ENCODE measurements at regions not wholly inside any gene's neighbourhood (a gene's known extent, or its start where the extent isn't known, plus 50 kb on each side); places are given as distances from the start of the nearest gene placed in this dataset.

DNA sequence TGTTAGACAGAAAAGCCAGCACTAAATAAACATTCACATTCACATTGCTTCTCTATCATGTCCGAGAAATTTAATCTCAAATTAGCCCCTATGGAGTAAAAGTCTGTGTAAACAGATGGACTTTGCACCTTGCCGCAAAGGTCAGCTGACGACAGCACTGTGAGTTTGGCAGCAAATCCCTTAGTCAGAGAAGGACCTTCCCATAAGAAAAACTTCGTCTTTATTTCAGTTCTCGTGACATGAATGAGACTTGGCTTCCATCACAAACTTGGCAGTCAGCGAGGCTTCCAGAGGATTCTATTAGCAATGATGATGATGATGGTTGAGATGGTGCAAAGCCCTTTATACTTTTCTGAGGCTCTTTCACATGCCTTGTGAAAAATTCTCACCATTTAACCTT is 133.7 kb upstream of the IFNGR1 start:
- Histone ChIP-seq H3K9me3 (ENCODE audit: low read depth, low read length) (no peaks in the 10 kb centered on the region), H3K27me3 (ENCODE audit: insufficient read depth, low read length) (no peaks in the 10 kb centered on the region), H3K4me3 (ENCODE audit: low read length) (no peak overlapping the region), H3K4me1 (ENCODE audit: insufficient read depth, low read length) (peaks cover 20% of the 10 kb centered on the region)

DNA sequence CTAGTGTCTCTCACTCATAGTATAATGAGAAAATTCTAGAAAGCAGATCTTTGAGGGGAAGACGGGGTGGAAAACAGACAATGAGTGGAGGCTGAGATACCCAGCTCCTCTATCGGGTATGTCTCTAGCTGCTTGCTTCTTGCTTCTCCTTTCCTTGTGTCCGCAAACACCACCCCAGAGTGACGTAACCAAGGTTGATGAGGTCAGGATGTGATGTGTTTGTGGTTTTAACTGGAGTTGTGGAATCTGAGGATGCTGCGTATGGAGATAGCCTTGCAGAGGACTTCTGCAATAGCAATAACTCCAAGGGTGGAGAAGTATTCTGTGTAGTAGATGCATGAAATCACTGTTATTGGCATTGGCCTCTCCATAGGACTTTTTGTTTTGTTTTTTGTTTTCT is 132.7 kb upstream of the IFNGR1 start:
- H3K9me3 ChIP-seq (ENCODE audit: low read depth, low read length) = no peaks in the 10 kb centered on the region
- H3K27me3 ChIP-seq (ENCODE audit: insufficient read depth, low read length) = no peaks in the 10 kb centered on the region
- no peak overlapping the region for H3K4me3 ChIP-seq (ENCODE audit: low read length)
- peaks cover 20% of the 10 kb centered on the region for H3K4me1 ChIP-seq (ENCODE audit: insufficient read depth, low read length)

DNA sequence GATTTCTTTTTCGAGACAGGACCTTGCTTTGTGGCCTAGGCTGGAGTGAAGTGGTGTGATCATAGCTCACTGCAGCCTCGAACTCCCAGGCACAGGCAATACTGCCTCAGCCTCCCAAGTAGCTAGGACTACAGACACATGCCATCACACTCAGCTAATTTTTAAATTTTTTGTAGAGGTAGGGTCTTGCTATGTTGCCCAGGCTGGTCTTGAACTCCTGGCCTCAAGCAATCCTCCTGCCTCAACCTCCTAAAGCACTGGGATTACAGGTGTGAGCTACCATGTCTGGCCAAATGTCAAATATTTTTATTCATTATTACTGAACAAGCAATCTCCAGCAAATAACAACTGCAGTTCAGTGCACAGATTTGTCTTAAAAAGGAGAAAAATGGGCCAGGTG is 131.7 kb upstream of the IFNGR1 start:
- H3K4me1 ChIP-seq (ENCODE audit: insufficient read depth, low read length) = peaks cover 20% of the 10 kb centered on the region
- H3K27me3 ChIP-seq (ENCODE audit: insufficient read depth, low read length) = no peaks in the 10 kb centered on the region
- H3K4me3 ChIP-seq (ENCODE audit: low read length) = no peak overlapping the region
- H3K9me3 ChIP-seq (ENCODE audit: low read depth, low read length) = no peaks in the 10 kb centered on the region

DNA sequence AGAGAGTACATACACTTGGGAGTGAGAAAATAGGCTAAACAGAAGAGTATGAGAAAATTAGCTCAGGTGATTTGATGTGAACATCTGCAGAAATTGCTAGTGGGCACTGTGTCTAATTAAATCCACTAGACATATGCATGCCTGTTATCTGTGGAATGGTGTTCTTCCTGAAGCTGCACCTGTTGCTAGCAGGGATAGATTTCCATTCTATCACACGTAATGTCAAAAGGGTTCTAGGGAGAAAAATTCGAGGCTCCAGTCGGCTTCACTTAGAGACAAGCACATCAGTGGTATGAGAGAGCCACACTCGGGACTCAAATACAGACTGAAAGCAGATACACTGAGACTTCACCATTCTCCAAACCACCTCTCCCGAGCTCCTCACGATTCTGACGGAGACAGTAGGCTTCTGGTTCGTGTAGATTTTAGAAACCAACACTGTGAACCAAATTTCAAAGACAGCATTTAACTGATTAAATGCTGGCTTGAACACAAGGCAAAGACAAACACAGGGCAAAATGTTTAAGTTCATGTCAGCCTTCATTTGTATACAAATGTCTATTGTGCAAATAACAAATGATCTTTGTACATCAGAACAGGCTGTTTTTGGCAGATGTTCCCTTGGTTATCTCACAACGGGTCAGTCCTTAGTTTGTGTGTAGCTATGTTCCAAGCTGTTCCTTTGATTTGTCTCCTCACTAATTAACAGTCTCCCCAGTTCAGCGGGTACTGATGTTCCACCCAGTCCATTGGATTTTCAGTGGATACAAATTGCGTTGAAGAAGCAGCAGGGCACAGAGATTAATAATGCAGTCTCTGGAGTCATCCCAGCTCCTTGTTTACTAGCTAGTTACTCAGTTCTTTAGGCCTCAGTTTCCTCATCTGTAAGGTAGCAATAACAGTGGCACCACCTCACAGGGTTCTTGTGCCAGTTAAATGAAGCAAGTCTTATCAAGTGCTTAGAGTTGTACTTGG is 131.0 kb upstream of the IFNGR1 start:
- no peak overlapping the region for H3K4me3 ChIP-seq (ENCODE audit: low read length)
- H3K4me1 ChIP-seq (ENCODE audit: insufficient read depth, low read length) = peaks cover 20% of the 10 kb centered on the region
- H3K9me3 ChIP-seq (ENCODE audit: low read depth, low read length) = no peaks in the 10 kb centered on the region
- no peaks in the 10 kb centered on the region for H3K27me3 ChIP-seq (ENCODE audit: insufficient read depth, low read length)

DNA sequence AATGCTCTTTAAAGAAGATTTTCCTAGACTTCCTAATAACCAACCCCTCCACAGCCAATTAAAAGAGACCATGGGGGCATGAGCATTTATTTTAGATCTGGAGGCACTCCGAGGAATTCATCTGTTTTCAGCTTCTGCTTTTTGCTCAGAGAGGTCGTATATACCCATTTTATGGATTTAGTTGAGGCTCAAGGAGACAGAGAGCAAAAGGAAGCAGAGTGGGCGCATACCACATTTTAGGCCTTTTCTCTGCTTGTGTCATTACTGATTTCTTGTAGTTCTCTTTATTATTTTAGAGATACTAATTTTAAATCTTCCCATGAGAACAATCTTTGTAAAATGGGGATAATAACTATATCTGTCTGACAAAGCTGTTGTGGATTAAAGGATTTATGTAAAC is 129.6 kb upstream of the IFNGR1 start:
- Histone ChIP-seq H3K27me3 (ENCODE audit: insufficient read depth, low read length) (no peaks in the 10 kb centered on the region), H3K9me3 (ENCODE audit: low read depth, low read length) (no peaks in the 10 kb centered on the region), H3K4me1 (ENCODE audit: insufficient read depth, low read length) (peaks cover 16% of the 10 kb centered on the region), H3K4me3 (ENCODE audit: low read length) (no peak overlapping the region)

DNA sequence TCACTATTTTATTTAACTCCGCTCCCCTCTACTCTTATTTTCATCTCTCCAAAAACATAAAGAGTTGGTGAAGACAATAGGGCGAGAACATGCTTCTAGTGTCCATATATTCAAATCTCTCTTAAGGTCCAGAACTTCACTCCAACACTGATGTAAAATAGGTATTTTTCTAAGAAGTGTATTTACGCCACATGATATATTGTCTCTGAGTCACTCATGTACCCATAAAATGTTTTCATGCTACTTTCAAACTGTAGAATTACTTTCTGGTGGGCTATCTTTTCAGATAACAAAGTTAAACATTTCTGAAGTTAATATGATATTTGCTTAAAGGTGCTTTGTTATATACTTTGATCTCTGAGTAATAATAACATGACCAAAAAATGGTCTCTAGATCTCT is 124.1 kb upstream of the IFNGR1 start:
- Histone ChIP-seq H3K27me3 (ENCODE audit: insufficient read depth, low read length) (no peaks in the 10 kb centered on the region), H3K4me1 (ENCODE audit: insufficient read depth, low read length) (peaks cover 11% of the 10 kb centered on the region), H3K4me3 (ENCODE audit: low read length) (no peak overlapping the region), H3K9me3 (ENCODE audit: low read depth, low read length) (no peaks in the 10 kb centered on the region)

DNA sequence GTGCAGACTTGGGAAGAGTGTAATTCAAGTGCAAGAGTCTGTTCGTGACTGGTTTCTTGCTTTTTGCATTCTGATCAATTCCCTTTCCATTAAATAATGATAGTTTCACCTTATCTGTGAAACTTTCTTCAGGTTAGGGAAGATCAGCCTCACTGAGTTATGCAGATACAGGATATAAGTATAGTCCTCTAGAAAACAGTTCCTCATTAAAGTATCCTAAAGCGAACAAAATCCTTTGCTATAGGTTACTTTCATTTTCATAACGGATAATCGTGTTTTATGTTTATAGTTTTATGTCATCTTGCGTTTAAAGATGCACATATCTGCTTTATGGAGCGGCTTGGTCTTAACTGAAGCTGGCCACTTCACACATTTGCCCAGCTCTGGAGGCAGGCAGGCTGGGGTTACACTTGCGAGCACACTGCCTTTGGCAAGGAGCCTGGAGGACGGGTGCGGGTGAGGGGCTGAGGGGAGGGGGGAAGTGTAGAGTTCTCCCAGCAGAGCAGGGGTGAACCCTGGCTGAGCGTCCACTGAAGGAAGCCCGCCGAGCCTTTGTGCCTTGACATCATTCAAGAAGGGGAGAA is 123.5 kb upstream of the IFNGR1 start:
- peaks cover 11% of the 10 kb centered on the region for H3K4me1 ChIP-seq (ENCODE audit: insufficient read depth, low read length)
- peak overlapping the region; percentile 23 for H3K4me3 ChIP-seq (ENCODE audit: low read length)
- H3K27me3 ChIP-seq (ENCODE audit: insufficient read depth, low read length) = no peaks in the 10 kb centered on the region
- no peaks in the 10 kb centered on the region for H3K9me3 ChIP-seq (ENCODE audit: low read depth, low read length)

DNA sequence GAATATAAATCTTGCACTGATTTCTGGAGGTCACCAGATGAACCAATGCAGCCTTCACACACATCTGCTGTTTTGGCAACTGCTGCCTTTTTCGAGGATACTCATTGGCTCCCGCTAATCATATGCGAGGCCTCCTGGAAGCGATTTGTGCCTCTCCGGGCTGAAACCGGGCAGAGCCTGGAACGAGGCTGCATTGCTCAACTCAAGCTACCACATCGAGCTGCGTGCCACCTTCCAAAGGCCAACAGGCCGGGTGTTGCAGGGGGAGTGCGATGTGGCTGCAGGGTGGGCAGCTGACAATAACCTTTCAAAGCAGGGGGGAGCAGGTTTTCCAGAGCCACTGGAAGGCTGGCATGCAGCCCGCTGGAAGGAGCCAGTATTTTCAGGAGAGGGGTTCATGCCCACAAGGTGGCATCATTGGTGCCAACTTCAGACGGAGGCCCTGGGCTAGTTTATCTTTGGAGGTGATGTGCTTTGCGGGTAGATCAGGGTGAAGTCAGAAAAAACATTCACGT is 122.6 kb upstream of the IFNGR1 start:
- Histone ChIP-seq H3K4me3 (ENCODE audit: low read length) (no peak overlapping the region), H3K4me1 (ENCODE audit: insufficient read depth, low read length) (peaks cover 11% of the 10 kb centered on the region), H3K27me3 (ENCODE audit: insufficient read depth, low read length) (no peaks in the 10 kb centered on the region), H3K9me3 (ENCODE audit: low read depth, low read length) (no peaks in the 10 kb centered on the region)

DNA sequence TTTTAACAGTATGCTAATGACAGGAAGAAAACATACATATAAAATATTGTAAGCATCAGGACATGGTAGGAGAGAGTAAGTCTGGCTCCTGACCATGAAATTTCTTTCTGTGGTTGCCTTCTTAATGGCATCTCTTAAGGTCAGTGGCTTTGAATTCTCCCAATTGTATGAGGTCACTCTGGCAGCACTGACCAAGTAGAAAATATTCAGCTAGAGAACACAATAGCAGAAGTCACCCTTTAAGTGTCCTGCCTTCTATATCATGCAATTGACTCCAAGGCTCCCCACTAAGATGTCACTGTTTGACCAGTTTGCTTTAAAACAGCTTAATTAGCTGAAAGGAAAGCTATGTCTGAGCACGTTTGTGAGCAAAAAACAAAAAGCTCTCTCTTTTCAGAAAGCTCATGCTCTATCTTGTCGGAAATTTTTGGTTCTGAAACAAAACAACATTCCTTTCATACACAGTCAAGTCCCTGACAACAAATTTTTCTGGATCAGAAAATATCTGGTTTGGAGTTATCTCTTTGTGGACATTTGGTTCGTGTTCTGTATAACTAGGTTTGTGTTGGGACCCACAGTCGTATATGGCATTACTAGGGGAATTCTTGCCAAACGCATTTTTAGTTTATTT is 120.9 kb upstream of the IFNGR1 start:
- no peak overlapping the region for H3K4me3 ChIP-seq (ENCODE audit: low read length)
- peaks cover 11% of the 10 kb centered on the region for H3K4me1 ChIP-seq (ENCODE audit: insufficient read depth, low read length)
- no peaks in the 10 kb centered on the region for H3K9me3 ChIP-seq (ENCODE audit: low read depth, low read length)
- peaks cover 3% of the 10 kb centered on the region for H3K27me3 ChIP-seq (ENCODE audit: insufficient read depth, low read length)

DNA sequence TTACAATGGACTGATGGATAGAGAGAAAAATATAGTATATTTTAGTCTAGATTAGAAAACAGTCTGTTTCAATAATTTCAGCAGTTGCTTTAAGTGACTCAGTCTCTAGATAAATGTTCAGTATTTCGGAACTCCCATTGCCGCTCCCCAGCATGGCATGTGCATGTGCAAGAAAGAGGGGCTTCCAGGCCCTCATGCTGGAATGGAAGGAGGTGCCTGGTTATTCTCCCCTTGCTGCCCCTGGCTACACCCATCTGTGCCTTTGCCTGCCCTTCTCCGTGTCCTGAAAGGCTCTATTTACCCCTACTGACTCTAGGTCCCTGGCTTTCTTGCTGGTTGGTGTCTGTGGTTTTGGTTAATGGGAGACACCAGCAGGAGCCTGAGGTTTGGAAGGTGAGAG is 115.7 kb upstream of the IFNGR1 start:
- Histone ChIP-seq H3K4me1 (ENCODE audit: insufficient read depth, low read length) (no peaks in the 10 kb centered on the region), H3K9me3 (ENCODE audit: low read depth, low read length) (no peaks in the 10 kb centered on the region), H3K27me3 (ENCODE audit: insufficient read depth, low read length) (peaks cover 10% of the 10 kb centered on the region), H3K4me3 (ENCODE audit: low read length) (no peak overlapping the region)

DNA sequence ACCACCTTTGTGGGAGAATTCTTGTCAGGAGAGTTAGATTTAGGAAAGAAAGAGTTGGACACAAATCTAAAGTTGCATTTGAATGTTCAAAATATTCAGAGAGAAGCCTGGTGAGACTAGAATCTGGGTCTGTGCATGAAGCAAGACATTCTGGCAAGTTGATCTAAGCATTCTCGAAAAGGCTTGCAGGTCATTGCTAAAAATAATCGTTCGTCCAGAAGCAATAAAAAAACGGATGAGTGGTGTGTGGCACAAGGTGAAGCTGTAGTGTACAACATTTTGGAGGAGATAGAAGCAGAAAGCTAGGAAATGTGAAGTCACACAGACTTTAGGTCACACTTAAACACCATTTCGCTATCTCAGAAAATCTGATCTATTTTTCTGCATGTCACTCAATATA is 114.9 kb upstream of the IFNGR1 start:
- H3K4me3 ChIP-seq (ENCODE audit: low read length) = no peak overlapping the region
- H3K4me1 ChIP-seq (ENCODE audit: insufficient read depth, low read length) = no peaks in the 10 kb centered on the region
- H3K9me3 ChIP-seq (ENCODE audit: low read depth, low read length) = no peaks in the 10 kb centered on the region
- H3K27me3 ChIP-seq (ENCODE audit: insufficient read depth, low read length) = peaks cover 10% of the 10 kb centered on the region

DNA sequence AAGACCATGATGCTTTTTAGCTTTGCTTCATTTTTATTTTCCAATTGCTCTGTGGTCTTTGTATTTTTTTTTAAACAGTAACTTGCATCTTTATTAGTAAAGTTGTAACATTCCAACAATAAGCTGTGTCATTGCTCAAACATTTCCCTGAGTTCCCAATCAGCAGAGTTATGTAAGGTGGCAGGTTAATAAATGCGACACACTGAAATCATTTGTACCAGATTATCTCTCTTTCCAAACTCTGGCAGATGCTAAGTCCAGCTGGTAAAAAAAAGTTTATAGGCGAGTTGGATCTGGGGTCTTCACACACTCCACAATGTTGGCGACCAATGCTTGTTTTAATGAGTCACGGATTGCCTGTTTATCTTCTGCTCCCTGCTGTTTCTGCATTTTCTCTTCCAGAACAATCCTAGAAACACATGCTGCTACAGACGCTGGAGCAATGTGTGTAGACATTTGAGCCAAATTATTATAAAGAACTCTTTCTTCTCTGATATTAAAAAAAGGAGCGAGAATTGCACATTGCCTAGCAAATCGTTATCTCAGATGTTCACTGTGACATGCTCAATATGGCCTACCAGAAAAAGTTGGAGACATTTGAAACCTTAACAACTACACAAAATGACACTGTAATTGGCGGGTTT is 113.6 kb upstream of the IFNGR1 start:
- Histone ChIP-seq H3K27me3 (ENCODE audit: insufficient read depth, low read length) (peaks cover 10% of the 10 kb centered on the region), H3K4me1 (ENCODE audit: insufficient read depth, low read length) (no peaks in the 10 kb centered on the region), H3K9me3 (ENCODE audit: low read depth, low read length) (no peaks in the 10 kb centered on the region), H3K4me3 (ENCODE audit: low read length) (no peak overlapping the region)

DNA sequence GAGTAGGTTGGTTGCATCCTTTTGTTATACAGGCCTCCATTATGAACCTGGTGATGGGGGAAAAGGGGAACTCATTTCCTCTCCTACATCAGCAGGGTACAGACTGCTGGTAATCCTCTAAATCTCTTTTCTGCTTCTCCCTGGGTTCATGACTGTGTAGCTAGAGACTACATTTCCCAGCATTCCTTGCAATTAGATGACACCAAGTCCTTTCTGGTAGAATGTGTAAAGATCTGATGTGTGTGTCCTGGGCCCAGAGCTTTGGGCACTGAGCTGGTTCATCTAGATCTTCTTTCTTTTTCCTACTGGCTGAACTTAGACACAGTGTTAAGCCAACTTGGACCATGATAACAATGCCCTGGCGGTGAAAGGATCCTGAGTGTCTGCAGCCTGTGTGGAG is 104.7 kb upstream of the IFNGR1 start:
- no peaks in the 10 kb centered on the region for H3K9me3 ChIP-seq (ENCODE audit: low read depth, low read length)
- no peaks in the 10 kb centered on the region for H3K27me3 ChIP-seq (ENCODE audit: insufficient read depth, low read length)
- no peak overlapping the region for H3K4me3 ChIP-seq (ENCODE audit: low read length)
- no peaks in the 10 kb centered on the region for H3K4me1 ChIP-seq (ENCODE audit: insufficient read depth, low read length)

DNA sequence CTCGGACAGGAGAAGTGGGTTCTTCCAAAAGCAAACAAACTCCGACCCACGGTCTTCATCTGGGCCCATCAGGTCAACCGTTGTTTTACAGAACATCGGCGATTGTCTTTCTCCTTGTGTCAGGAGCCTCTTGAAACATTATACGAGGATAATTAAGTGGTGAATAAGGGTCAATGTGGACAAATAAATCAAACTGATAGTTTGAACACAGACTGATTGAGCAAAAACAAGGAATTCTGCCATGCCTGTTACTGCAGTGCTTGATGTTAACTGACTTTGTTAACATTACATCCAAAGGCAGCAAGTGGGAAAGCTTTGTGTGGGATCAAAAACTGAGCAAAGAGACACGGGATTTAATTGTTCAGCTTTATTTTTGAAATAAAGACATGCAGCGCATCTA is 101.1 kb upstream of the IFNGR1 start:
- Histone ChIP-seq H3K4me1 (ENCODE audit: insufficient read depth, low read length) (peaks cover 3% of the 10 kb centered on the region), H3K9me3 (ENCODE audit: low read depth, low read length) (no peaks in the 10 kb centered on the region), H3K4me3 (ENCODE audit: low read length) (no peak overlapping the region), H3K27me3 (ENCODE audit: insufficient read depth, low read length) (no peaks in the 10 kb centered on the region)

DNA sequence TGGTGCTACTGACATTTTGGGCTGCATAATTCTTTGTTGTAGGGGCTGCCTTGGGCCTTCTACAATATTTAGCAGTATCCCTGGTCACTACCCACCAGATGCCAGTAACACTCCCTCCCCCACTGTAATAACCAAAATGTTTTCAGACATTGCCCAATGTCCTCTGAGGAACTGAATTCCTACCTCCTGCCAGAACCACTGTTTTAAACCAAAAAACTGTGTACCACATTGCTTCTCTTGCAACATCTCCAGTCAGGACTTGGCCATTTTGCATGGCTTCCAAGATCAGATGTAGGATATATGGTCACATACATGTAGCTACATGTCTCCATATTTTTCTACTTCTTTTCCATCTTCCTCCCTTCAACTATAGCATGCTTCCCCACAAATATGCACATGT is 97.4 kb upstream of the IFNGR1 start:
- H3K9me3 ChIP-seq (ENCODE audit: low read depth, low read length) = no peaks in the 10 kb centered on the region
- peaks cover 15% of the 10 kb centered on the region for H3K4me1 ChIP-seq (ENCODE audit: insufficient read depth, low read length)
- H3K4me3 ChIP-seq (ENCODE audit: low read length) = no peak overlapping the region
- H3K27me3 ChIP-seq (ENCODE audit: insufficient read depth, low read length) = no peaks in the 10 kb centered on the region

Data from mononuclear cell (primary cell).